ENCODE measurements at regions not wholly inside any gene's neighbourhood (a gene's known extent, or its start where the extent isn't known, plus 50 kb on each side); places are given as distances from the start of the nearest gene placed in this dataset.

GRCh38 chr7:45982132-45982531 is 61.1 kb upstream of the IGFBP3 start:
- intact Hi-C loops (cut with DNase I), result no loop called here
- no peak overlapping the region for H3K4me3 ChIP-seq
- peaks cover 0 to 13% of the 10 kb centered on the region in 2 donors for H3K4me1 ChIP-seq (replicated peaks in 1 of 2)
- H3K27ac ChIP-seq, result no peak overlapping the region
- no peaks in the 10 kb centered on the region for H3K9me3 ChIP-seq (replicated peaks in 1 of 3)
- no peak for DNase-seq
- TF ChIP-seq, protein P1, sequence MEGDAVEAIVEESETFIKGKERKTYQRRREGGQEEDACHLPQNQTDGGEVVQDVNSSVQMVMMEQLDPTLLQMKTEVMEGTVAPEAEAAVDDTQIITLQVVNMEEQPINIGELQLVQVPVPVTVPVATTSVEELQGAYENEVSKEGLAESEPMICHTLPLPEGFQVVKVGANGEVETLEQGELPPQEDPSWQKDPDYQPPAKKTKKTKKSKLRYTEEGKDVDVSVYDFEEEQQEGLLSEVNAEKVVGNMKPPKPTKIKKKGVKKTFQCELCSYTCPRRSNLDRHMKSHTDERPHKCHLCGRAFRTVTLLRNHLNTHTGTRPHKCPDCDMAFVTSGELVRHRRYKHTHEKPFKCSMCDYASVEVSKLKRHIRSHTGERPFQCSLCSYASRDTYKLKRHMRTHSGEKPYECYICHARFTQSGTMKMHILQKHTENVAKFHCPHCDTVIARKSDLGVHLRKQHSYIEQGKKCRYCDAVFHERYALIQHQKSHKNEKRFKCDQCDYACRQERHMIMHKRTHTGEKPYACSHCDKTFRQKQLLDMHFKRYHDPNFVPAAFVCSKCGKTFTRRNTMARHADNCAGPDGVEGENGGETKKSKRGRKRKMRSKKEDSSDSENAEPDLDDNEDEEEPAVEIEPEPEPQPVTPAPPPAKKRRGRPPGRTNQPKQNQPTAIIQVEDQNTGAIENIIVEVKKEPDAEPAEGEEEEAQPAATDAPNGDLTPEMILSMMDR (IDR thresholded peaks at IDR 0.05), result no peak
- no peak for TF ChIP-seq POLR2A (IDR thresholded peaks at IDR 0.05)
- H3K27me3 ChIP-seq, result no peaks in the 10 kb centered on the region
- H3K36me3 ChIP-seq (replicated peaks in 1 of 2), result no peaks in the 10 kb centered on the region
- WGBS, 4 donors, result 79 to 88% (median 84%) methylated on average over 2 of the region's 2 CpGs

DNA sequence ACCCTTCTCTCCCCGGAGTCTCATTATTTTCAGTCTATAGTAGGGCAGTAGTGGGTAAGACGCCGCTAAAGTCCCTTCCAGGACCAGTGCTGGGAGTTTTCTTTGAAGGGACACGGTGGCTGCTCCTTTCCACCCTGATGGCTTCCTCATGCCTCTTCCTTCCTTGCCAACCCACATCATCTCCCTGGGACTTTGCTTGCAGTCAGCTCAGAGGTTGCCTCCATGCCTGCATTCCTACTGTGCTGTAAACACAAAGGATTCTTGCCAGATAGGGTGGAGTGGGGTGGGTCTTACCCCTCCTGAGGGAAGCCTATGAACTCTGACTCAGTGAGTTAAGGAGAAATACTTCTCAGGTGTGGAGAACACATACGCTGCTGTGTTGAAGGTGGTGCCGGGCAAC is 59.9 kb upstream of the IGFBP3 start:
- intact Hi-C loops (cut with DNase I), result no loop called here
- WGBS, 4 donors, result 89 to 92% (median 91%) methylated on average over 4 to 6 of the region's 6 CpGs
- TF ChIP-seq, protein P1 (IDR thresholded peaks at IDR 0.05), result no peak
- TF ChIP-seq POLR2A (IDR thresholded peaks at IDR 0.05), result no peak
- H3K4me3 ChIP-seq, result no peak overlapping the region
- no peak overlapping the region for H3K27ac ChIP-seq
- peaks cover 0 to 13% of the 10 kb centered on the region in 2 donors for H3K4me1 ChIP-seq (replicated peaks in 1 of 2)
- H3K36me3 ChIP-seq (replicated peaks in 1 of 2), result no peaks in the 10 kb centered on the region
- H3K27me3 ChIP-seq, result no peaks in the 10 kb centered on the region
- no peaks in the 10 kb centered on the region for H3K9me3 ChIP-seq (replicated peaks in 1 of 3)
- no peak for DNase-seq

DNA sequence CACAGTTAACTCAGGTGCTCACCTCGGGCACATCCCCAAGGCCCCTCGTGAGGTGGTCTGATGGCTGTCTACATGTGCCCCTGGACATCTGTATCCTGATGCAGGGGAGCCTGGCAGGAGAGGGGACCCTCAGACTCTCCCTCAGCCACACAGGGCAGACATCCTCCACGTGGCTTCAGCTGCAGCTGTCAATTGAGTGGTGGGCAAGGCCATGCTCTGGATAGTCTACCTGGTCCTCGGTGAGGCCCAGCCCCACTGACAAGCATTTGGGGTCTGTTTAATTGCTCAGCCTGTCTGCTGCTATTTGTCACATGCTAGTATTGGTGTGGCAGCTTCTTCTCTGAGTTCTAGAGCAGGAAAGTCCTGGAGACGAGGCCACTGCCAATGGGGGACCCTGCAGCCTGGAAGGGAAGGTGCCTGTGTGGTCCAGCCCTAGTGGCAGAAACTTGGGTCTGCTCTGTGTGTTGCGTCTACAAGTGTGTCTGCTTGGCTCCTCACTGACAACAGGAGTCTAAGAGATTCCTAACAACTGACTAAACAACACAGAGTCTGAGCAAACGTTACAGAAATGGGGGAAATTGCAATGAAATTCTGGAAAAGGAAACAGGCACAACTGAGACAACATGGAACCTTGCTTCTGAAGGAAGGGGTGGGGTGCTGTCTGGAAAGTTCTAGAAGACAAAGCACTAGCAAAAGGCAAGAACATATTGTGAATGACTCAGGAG is 59.3 kb upstream of the IGFBP3 start:
- Histone ChIP-seq H3K27me3 (no peaks in the 10 kb centered on the region), H3K9me3 (replicated peaks in 1 of 3) (no peaks in the 10 kb centered on the region), H3K4me3 (no peak overlapping the region), H3K4me1 (replicated peaks in 1 of 2) (peaks cover 0 to 13% of the 10 kb centered on the region in 2 donors), H3K27ac (no peak overlapping the region), H3K36me3 (replicated peaks in 1 of 2) (no peaks in the 10 kb centered on the region)
- WGBS, 4 donors, result 73 to 86% (median 82%) methylated on average over 2 to 7 of the region's 7 CpGs
- intact Hi-C loops (cut with DNase I), result no loop called here
- DNase-seq, result no peak
- TF ChIP-seq POLR2A (IDR thresholded peaks at IDR 0.05), result no peak
- TF ChIP-seq, protein P1 (IDR thresholded peaks at IDR 0.05), result no peak

DNA sequence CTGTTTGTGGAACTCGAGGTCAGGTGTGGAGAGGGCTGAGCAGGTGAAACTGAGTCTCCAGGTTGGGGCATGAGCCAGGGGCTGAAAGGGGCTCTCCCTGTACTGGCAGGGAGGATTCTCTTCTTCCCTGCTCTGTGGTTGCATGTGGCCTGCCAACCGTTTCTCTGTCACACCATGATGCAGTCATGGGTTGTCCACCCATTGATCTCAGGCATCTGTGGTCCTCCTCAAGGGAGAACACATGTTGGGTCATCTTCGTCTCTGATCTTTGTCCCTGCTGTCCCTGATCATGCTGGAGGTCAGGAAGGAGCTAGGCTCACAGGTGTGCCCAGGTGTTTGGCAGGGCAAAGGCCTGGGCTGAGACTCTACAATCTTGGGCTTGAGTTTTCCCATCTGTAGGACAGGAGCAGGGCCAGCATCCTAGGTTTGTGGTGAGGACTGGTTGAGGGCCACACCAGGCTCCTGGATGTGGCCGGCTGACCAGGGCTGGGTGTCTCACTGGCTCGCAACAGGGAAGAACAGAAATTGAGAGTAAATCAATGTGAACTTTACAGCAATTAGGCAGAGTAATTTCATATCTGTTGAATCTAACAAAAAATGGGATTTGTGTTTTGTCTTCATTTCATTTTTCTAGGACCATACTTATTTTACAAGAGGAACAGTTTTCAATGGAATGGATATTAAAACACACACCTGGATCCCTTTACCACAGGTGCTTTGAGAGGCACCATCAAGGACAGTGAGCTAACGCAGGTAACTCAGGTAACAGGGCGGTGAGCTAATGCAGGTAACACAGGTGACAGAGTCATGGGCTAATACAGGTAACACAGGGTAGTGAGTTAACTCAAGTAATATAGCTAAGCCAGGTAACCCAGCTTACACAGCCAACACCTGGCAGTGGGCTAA is 58.5 kb upstream of the IGFBP3 start:
- Histone ChIP-seq H3K36me3 (replicated peaks in 1 of 2) (no peaks in the 10 kb centered on the region), H3K27me3 (no peaks in the 10 kb centered on the region), H3K4me3 (no peak overlapping the region), H3K4me1 (replicated peaks in 1 of 2) (peaks cover 0 to 13% of the 10 kb centered on the region in 2 donors), H3K9me3 (replicated peaks in 1 of 3) (no peaks in the 10 kb centered on the region), H3K27ac (no peak overlapping the region)
- WGBS, 4 donors, result 85 to 93% (median 92%) methylated on average over 7 of the region's 7 CpGs
- intact Hi-C loops (cut with DNase I), result no loop called here
- no peak for TF ChIP-seq POLR2A (IDR thresholded peaks at IDR 0.05)
- TF ChIP-seq, protein P1 (IDR thresholded peaks at IDR 0.05), result no peak
- no peak for DNase-seq

Measured in adrenal gland (tissue), 9 donors.